ENCODE measurements at regions not wholly inside any gene's neighbourhood (a gene's known extent, or its start where the extent isn't known, plus 50 kb on each side); places are given as distances from the start of the nearest gene placed in this dataset.

GRCh38 chr2:734496-734895 is 57.3 kb upstream of the TMEM18 start:
- TF ChIP-seq EZH2 (IDR thresholded peaks at IDR 0.05; ENCODE audit: low read depth, low read length, severe bottlenecking) (no peak), GABPA (IDR thresholded peaks at IDR 0.05; ENCODE audit: borderline replicate concordance, insufficient read depth, low read length) (no peak), JUN (IDR thresholded peaks at IDR 0.05; ENCODE audit: low read depth, low read length) (no peak), HDAC2 (IDR thresholded peaks at IDR 0.05; ENCODE audit: borderline replicate concordance in 1 of 2, low read depth in 2 of 2, low read length in 2 of 2) (no peak), RFX5 (IDR thresholded peaks at IDR 0.05; ENCODE audit: borderline replicate concordance, low read depth, low read length) (no peak), RXRA (IDR thresholded peaks at IDR 0.05; ENCODE audit: insufficient read depth, low read depth, low read length) (no peak), SRF (IDR thresholded peaks at IDR 0.05; ENCODE audit: low read depth, low read length) (no peak)
- TF ChIP-seq, protein P1, sequence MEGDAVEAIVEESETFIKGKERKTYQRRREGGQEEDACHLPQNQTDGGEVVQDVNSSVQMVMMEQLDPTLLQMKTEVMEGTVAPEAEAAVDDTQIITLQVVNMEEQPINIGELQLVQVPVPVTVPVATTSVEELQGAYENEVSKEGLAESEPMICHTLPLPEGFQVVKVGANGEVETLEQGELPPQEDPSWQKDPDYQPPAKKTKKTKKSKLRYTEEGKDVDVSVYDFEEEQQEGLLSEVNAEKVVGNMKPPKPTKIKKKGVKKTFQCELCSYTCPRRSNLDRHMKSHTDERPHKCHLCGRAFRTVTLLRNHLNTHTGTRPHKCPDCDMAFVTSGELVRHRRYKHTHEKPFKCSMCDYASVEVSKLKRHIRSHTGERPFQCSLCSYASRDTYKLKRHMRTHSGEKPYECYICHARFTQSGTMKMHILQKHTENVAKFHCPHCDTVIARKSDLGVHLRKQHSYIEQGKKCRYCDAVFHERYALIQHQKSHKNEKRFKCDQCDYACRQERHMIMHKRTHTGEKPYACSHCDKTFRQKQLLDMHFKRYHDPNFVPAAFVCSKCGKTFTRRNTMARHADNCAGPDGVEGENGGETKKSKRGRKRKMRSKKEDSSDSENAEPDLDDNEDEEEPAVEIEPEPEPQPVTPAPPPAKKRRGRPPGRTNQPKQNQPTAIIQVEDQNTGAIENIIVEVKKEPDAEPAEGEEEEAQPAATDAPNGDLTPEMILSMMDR (IDR thresholded peaks at IDR 0.05; ENCODE audit: control extremely low read depth in 1 of 3, insufficient read depth in 1 of 3, low read depth in 1 of 3, low read length in 3 of 3), result no peak
